Lower lobe of right lung (tissue), 2 donors: ENCODE measurements at regions not wholly inside any gene's neighbourhood (a gene's known extent, or its start where the extent isn't known, plus 50 kb on each side); places are given as distances from the start of the nearest gene placed in this dataset.

Experiments used
- ATAC-seq, 2 donors: fragments of 200-7000 bp; cut with Tn5 transposase; one replicate each; pipeline ENCODE4 v1.9.1; 2020 to 2022; ENCODE audit warnings: mild to moderate bottlenecking in 2 of 2, moderate library complexity in 2 of 2
- DNase-seq: peaks from one replicate; pipeline ENCODE4 v3.0.0-alpha.2; 2020
- H3K27ac ChIP-seq: fragments of 200-600 bp; one replicate; pipeline ENCODE4 v1.8.0; 2022
- H3K27me3 ChIP-seq: fragments of 200-600 bp; one replicate; pipeline ENCODE4 v1.8.0; 2022; ENCODE audit warnings: low read depth
- H3K36me3 ChIP-seq: fragments of 200-600 bp; one replicate; pipeline ENCODE4 v1.8.0; 2022; ENCODE audit warnings: mild to moderate bottlenecking
- H3K4me1 ChIP-seq: fragments of 200-600 bp; one replicate; pipeline ENCODE4 v1.8.0; 2022
- H3K4me3 ChIP-seq: fragments of 200-600 bp; one replicate; pipeline ENCODE4 v1.8.0; 2022; ENCODE audit warnings: mild to moderate bottlenecking
- H3K9me3 ChIP-seq: fragments of 200-600 bp; one replicate; pipeline ENCODE4 v1.8.0; 2022
- intact Hi-C: fragments of 100-400 bp; cut with DNase I; formaldehyde crosslinking; loops from one replicate; pipeline ENCODE4 v1.11.0; 2022
- TF ChIP-seq, protein P1 (sequence below): fragments of 200-600 bp; IDR thresholded peaks from one replicate; pipeline ENCODE4 v1.8.0; 2022; ENCODE audit warnings: antibody characterized with exemption, mild to moderate bottlenecking
- donor health status: DM: no; HTN: yes; CAD: no; lungs with severe emphysema.

DNA sequence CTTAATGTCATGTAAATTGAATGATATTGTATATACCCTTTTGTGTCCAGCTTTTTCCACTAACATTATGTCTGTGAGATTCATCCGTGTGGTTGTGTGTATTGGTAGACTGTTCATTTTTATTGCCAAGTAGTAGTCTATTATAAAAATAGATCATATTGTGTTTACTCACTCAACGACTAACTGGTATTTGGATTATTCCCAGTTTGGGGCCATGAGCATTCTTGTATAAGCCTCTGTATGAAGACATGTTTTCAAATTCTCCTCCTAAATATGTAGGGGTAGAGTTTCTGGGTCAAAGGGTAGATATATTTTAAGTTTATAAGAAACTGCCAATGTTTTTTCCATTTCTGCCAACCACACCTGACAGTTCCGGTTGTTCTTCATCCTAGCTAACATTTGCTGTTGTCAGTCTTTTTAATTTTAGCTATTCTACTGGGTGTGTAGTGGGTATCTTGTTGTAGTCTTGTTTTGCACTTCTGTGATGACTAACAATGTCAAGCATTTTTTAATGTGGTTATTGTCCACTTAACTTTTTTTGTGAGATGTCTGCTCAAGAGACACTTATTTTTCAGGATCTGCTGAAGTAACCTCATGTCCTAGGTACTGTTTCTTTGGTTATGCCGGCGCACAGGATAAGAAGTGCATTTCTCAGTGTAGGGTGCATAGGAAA lies 93.2 kb downstream of the DACT1 start:
- TF ChIP-seq, protein P1, sequence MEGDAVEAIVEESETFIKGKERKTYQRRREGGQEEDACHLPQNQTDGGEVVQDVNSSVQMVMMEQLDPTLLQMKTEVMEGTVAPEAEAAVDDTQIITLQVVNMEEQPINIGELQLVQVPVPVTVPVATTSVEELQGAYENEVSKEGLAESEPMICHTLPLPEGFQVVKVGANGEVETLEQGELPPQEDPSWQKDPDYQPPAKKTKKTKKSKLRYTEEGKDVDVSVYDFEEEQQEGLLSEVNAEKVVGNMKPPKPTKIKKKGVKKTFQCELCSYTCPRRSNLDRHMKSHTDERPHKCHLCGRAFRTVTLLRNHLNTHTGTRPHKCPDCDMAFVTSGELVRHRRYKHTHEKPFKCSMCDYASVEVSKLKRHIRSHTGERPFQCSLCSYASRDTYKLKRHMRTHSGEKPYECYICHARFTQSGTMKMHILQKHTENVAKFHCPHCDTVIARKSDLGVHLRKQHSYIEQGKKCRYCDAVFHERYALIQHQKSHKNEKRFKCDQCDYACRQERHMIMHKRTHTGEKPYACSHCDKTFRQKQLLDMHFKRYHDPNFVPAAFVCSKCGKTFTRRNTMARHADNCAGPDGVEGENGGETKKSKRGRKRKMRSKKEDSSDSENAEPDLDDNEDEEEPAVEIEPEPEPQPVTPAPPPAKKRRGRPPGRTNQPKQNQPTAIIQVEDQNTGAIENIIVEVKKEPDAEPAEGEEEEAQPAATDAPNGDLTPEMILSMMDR, result no peak
- H3K4me3 ChIP-seq, result no peak overlapping the region
- H3K4me1 ChIP-seq, result peaks cover 10% of the 10 kb centered on the region
- H3K27ac ChIP-seq, result no peak overlapping the region
- intact Hi-C loops, result no loop called here
- H3K9me3 ChIP-seq, result no peaks in the 10 kb centered on the region
- H3K36me3 ChIP-seq, result no peaks in the 10 kb centered on the region
- DNase-seq (no peak), ATAC-seq (no peak)
- H3K27me3 ChIP-seq, result no peaks in the 10 kb centered on the region

DNA sequence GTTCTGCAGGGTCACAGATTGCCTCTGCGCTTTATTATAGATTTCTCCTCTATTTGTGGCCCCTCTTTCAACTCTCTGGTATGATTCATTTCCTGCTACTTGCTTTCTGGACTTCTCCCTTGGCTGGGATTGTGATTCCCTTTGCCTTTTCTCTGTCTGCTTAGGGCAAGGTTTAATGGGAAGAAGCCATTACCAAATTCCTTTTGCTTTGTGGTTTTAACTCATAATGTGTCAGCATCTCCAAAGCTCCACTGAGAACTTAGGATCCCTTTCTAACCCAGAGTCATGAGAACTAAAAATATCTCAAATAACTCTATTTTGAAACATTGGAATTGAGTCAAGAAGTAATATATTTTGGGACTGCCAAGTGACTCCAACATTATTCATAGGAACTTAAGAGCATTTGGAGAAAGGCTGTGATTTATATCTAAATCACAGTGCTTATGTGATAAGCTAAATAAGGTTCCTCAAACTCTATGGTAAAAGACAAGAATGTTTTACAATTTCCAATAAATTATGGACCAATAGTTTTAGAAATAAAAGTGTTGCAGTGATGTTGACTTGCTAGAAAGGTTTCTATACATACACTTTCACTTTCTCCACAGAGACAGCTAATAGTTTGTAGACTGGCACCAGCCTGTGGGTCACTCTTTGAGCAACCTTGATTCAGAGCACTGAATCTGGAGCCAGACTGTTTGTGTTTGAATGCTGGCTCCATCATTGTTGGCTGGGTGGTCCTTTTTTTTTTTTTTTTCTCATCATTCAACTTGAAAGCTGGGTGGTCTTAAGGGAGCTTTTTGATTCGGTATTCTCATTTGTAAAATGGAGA lies 93.9 kb downstream of the DACT1 start:
- Histone ChIP-seq H3K4me3 (no peak overlapping the region), H3K27me3 (no peaks in the 10 kb centered on the region), H3K27ac (no peak overlapping the region), H3K36me3 (no peaks in the 10 kb centered on the region), H3K4me1 (peaks cover 10% of the 10 kb centered on the region), H3K9me3 (no peaks in the 10 kb centered on the region)
- no peak for DNase-seq
- ATAC-seq, result no peak
- TF ChIP-seq, protein P1, result no peak
- intact Hi-C loops, result no loop called here

DNA sequence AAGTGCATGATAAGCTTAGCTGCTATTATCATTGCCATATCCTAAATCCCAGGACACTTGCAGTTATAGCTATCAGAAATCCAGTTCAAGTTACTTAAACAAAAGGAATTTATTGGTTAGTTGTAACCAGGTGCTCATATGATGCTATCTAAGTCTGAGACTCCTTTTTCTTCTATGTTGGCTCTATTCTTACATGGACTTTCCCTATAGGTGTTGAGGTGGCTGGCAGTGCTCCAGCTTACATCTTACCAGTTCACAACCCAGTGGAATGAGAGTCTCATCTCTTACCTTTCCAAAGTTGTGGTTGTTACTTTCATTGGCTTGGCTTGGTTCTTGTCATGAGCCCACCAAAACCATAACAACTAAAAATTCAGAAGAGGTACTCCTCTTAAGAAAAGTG lies 94.6 kb downstream of the DACT1 start:
- H3K36me3 ChIP-seq, result no peaks in the 10 kb centered on the region
- H3K27ac ChIP-seq, result no peak overlapping the region
- intact Hi-C loops, result no loop called here
- H3K9me3 ChIP-seq, result no peaks in the 10 kb centered on the region
- H3K4me1 ChIP-seq, result peaks cover 10% of the 10 kb centered on the region
- ATAC-seq (no peak), DNase-seq (no peak)
- no peaks in the 10 kb centered on the region for H3K27me3 ChIP-seq
- H3K4me3 ChIP-seq, result no peak overlapping the region
- TF ChIP-seq, protein P1, result no peak

DNA sequence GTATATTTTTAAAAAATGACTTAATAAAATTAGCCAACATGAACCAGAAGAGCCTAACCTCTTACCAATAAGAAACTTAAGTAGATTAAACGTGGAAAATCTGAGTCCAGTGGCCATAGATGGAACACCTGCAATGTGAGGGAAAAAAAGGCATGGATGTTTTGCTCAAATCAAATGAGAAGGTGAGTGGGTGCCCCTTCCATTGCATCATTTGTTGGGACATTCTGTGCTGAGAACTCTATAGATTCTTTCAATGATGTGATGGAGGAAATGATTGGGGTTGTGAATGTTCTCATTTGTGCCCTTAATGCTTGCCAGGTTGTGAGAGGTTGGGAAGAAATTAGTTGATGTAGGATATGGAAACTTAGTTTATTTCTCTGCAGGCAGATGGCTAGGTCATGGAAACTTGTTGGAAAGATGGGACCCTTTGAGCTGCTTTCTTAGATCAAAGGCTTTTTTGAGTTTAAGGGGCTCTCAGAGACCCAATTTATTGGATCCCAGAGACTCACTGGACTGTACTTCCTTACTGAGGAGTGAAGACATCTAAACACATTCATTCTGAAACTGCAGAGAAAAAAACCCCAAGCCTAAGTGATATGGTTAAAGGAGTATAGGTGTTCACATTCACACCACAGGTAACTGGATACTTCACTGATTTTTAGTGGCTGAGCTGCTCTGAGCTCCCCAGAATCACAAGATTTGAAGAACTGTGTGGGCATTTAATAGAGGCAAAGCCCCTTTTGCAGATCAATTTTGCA lies 95.9 kb downstream of the DACT1 start:
- Histone ChIP-seq H3K27me3 (no peaks in the 10 kb centered on the region), H3K9me3 (no peaks in the 10 kb centered on the region), H3K36me3 (no peaks in the 10 kb centered on the region), H3K4me3 (no peak overlapping the region), H3K27ac (no peak overlapping the region), H3K4me1 (peaks cover 10% of the 10 kb centered on the region)
- intact Hi-C loops, result no loop called here
- ATAC-seq (no peak), DNase-seq (no peak)
- TF ChIP-seq, protein P1, result no peak

DNA sequence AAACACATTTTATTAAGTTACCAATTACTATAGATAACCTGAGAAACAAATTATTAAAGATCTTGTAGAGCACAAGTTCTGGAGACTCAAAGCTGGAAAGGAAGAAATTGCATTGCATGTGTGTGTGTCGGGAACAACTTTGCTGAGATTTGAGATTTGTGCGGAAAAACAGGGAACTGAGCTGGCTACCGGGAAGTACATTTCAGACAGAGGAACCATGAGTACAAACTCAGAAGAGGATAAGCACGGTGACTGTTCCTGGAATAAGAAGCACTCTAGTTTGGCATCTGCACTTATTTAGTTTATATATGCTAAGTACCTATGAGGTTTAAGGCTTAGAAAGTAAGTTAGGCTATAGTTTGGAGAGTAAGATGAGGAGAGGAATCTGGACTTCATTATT lies 97.8 kb downstream of the DACT1 start:
- peaks cover 10% of the 10 kb centered on the region for H3K4me1 ChIP-seq
- DNase-seq (no peak), ATAC-seq (no peak)
- intact Hi-C loops, result no loop called here
- no peak overlapping the region for H3K4me3 ChIP-seq
- H3K27ac ChIP-seq, result no peak overlapping the region
- H3K27me3 ChIP-seq, result no peaks in the 10 kb centered on the region
- H3K9me3 ChIP-seq, result no peaks in the 10 kb centered on the region
- no peaks in the 10 kb centered on the region for H3K36me3 ChIP-seq
- TF ChIP-seq, protein P1, result no peak
